AG10803 (cell line): ENCODE measurements at regions not wholly inside any gene's neighbourhood (a gene's known extent, or its start where the extent isn't known, plus 50 kb on each side); places are given as distances from the start of the nearest gene placed in this dataset.

Experiments used
- DNase-seq: peaks from one replicate; pipeline ENCODE4 v3.0.0; 2010; ENCODE audit warnings: low read depth
- H3K4me3 ChIP-seq: 2 replicates; pipeline ENCODE4 v1.5.1; 2011; ENCODE audit warnings: mild to moderate bottlenecking, low read length, control low read depth
- TF ChIP-seq, protein P1 (sequence below): conservative IDR thresholded peaks from 2 replicates; pipeline ENCODE4 v1.5.1; 2011; ENCODE audit warnings: mild to moderate bottlenecking, low read length, control low read depth, inconsistent platforms

DNA sequence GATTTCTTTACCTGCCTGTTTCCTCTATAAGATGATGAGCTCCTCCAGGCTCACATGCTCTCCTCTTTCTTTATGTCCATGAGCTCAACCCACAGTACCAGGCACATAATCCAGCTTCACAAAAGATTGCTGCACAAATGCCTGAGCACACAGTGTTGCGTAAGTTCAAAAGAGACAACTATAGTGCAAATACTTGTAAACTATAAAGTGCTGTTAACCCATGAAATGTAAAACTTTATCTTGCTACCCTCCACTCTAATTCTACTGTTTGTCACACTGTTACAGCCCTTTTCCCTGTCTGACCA is 101.0 kb upstream of the LPP start:
- no peak overlapping the region for H3K4me3 ChIP-seq
- DNase-seq, result no peak

DNA sequence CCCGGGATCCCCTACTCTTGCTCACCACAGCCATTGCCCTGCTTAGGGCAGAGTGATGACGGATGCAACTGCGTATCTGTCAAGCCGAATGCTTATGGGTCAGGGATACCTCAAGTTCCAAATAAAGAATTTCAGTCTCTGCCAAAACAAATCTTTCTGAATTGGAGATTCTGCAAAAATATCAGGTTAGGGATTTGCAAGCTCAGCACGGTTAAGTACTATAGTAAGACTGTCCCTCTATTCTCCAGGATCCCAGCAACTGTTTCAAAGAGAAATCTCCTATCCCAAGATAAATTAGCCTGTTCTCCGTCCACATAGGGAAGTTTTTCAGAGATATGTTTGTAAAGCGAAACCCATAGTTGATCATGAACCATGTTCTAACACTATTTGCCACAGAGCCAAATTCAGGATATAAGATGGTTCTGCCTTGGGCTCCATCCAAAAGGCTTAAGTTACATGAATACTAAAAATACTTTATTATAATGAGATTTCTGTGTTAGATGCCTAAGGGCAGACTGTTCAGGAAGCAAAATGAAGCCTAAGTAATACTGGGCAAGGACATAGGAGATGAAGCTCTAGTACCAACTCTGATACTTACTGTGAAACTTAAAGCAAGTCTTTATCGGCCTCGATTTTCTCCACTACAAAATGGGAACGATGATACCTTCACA is 100.1 kb upstream of the LPP start:
- no peak overlapping the region for H3K4me3 ChIP-seq
- DNase-seq, result no peak
- TF ChIP-seq, protein P1, sequence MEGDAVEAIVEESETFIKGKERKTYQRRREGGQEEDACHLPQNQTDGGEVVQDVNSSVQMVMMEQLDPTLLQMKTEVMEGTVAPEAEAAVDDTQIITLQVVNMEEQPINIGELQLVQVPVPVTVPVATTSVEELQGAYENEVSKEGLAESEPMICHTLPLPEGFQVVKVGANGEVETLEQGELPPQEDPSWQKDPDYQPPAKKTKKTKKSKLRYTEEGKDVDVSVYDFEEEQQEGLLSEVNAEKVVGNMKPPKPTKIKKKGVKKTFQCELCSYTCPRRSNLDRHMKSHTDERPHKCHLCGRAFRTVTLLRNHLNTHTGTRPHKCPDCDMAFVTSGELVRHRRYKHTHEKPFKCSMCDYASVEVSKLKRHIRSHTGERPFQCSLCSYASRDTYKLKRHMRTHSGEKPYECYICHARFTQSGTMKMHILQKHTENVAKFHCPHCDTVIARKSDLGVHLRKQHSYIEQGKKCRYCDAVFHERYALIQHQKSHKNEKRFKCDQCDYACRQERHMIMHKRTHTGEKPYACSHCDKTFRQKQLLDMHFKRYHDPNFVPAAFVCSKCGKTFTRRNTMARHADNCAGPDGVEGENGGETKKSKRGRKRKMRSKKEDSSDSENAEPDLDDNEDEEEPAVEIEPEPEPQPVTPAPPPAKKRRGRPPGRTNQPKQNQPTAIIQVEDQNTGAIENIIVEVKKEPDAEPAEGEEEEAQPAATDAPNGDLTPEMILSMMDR, result no peak

More for the DNA sequence above, 101.0 kb upstream of the LPP start:
- TF ChIP-seq, protein P1, result no peak

DNA sequence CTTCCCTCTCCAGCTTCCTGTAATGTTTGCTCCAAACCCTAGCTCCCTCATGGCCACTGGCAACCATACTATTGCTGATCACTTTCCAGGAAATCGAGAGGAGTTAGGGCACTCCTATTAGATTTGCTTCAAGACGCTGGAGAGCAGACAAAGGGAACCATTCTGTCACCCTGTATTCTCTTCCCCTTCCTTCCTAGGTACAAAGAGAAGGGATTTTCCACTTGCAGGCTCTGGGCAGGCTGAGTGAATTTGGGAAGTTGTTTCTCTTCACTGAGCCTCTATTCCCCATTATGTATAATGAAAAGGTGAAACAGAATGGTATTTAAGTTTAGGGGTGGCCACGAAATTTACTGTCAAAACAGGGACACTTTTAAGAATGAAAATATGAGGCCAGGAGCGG is 99.4 kb upstream of the LPP start:
- TF ChIP-seq, protein P1, result no peak

DNA sequence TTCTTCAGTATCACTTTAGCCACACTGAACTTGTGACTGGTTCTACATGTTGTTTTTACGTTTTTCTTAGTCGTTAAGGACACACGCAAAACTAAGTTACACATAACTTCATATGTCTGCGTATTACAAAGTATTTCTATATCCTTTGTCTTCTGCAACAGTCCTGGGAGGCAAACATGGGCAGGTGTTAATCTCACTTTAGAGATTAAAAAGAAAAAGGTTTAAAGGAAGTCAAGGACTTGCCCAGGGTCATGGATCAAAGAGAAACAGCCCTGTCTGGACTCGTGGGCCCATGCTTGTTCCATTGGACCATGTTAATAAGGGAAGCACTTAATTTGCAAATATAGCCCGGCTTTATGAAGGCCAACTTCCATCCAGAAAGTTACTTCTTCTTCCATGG is 98.6 kb upstream of the LPP start:
- TF ChIP-seq, protein P1, result no peak
- no peak overlapping the region for H3K4me3 ChIP-seq
- no peak for DNase-seq

More for the DNA sequence above, 99.4 kb upstream of the LPP start:
- DNase-seq, result no peak
- no peak overlapping the region for H3K4me3 ChIP-seq

DNA sequence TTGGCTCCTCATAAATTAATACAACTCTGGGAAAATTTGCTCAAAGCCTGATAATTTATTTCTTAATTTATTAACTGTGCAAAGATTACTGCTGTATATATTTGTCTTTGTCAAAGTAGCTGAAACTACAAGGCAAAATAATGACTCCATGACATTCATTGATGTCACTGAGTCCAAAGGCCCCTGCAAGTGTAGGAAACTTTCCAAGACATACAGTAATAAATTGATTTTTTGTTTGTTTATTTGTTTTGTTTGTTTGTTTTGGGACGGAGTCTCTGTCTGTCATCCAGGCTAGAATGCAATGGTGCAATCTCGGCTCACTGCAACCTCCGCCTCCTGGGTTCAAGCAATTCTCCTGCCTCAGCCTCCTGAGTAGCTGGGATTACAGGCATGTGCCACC is 96.8 kb upstream of the LPP start:
- TF ChIP-seq, protein P1, result no peak

DNA sequence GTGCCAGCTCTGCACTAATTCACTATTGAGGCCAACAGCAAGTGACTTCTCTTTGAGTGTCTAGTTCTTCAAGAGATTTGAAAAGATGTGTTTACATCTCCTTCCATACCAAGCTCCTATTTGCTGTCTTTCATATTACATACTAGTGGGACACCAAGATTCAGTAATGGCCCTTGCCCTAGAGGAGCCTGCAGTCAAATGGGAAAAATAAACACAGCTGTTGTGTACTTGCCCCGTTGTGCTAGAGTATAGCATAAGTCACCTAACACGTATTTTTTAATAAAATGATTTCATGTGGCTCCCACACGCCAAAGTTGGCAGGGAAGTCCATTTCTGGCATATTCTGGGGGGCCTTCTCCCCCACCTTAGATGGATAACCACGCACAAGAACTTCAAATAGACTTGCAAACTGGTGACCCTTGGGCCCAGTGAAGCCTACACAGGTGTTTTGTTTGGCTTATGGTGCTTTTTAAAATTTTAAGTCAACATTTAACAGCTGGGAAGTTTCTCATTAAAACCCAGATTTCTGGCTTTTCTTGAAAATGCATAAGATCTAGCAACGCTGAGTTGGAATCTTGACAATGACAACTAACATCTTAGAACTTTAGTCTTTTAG is 95.3 kb upstream of the LPP start:
- no peak overlapping the region for H3K4me3 ChIP-seq

More for the DNA sequence above, 96.8 kb upstream of the LPP start:
- H3K4me3 ChIP-seq, result no peak overlapping the region
- no peak for DNase-seq

DNA sequence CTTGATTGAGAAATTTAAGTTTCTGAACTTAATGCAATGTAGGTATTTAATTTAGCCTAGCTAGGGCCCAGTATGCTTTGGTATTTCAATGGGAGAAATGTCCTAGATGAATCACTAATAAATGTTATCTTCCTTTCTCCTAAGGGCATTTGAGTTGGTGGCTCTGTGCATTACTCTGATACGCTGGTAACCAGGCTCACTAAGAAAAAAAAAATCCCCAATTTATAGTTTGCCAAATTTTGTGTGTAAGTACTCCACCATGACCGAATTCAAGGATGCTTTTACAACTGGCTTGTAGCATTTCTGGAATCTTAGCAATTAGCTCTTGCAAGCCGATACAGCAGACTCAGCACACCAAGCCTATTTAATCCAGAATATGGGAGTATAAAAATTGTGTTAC is 94.6 kb upstream of the LPP start:
- DNase-seq, result no peak
- H3K4me3 ChIP-seq, result no peak overlapping the region
- TF ChIP-seq, protein P1, result no peak

More for the DNA sequence above, 95.3 kb upstream of the LPP start:
- DNase-seq, result no peak
- TF ChIP-seq, protein P1, result no peak
